Liver (tissue), 8 donors: ENCODE measurements at regions not wholly inside any gene's neighbourhood (a gene's known extent, or its start where the extent isn't known, plus 50 kb on each side); places are given as distances from the start of the nearest gene placed in this dataset.

Experiments used
- DNase-seq: peaks from one replicate; pipeline ENCODE4 v3.0.0-alpha.2; 2017; ENCODE audit warnings: low spot score
- H3K27ac ChIP-seq, 2 donors: one replicate each; pipeline ENCODE4 v1.7.0; 2013; ENCODE audit warnings: inconsistent platforms in 2 of 2, low read length in 2 of 2, control low read depth in 1 of 2, low read depth in 1 of 2, mild to moderate bottlenecking in 1 of 2
- H3K27me3 ChIP-seq, 4 donors: one replicate each; pipeline versions ENCODE4 v1.6.1 to v1.7.0; 2013; ENCODE audit warnings: low read length in 3 of 4, inconsistent platforms in 1 of 4, mild to moderate bottlenecking in 1 of 4, moderate library complexity in 1 of 4; ENCODE audit not compliant: control insufficient read depth in 4 of 4, insufficient read depth in 4 of 4
- H3K36me3 ChIP-seq, 4 donors: one replicate each; pipeline versions ENCODE4 v1.6.1 to v1.7.0; 2013; ENCODE audit warnings: low read length in 3 of 4, mild to moderate bottlenecking in 3 of 4, low read depth in 1 of 4, moderate library complexity in 1 of 4; ENCODE audit not compliant: control insufficient read depth in 4 of 4, insufficient read depth in 3 of 4
- H3K4me1 ChIP-seq, 4 donors: one replicate each; pipeline versions ENCODE4 v1.6.1 to v1.7.0; 2013; ENCODE audit warnings: low read length in 3 of 4, mild to moderate bottlenecking in 3 of 4, moderate library complexity in 1 of 4; ENCODE audit not compliant: control insufficient read depth in 4 of 4, insufficient read depth in 4 of 4
- H3K4me3 ChIP-seq, 3 donors: one replicate each; pipeline versions ENCODE4 v1.6.1 to v1.7.0; 2013; ENCODE audit warnings: low read length in 3 of 3, control low read depth in 1 of 3, low read depth in 1 of 3, mild to moderate bottlenecking in 1 of 3
- H3K9ac ChIP-seq, 2 donors: one replicate each; pipeline ENCODE4 v1.7.0; 2013; ENCODE audit warnings: low read length in 2 of 2, mild to moderate bottlenecking in 2 of 2, moderate library complexity in 2 of 2, control low read depth in 1 of 2, low read depth in 1 of 2
- H3K9me3 ChIP-seq, 4 donors: one replicate each; pipeline versions ENCODE4 v1.6.1 to v1.7.0; 2013; ENCODE audit warnings: low read length in 3 of 4; ENCODE audit not compliant: control insufficient read depth in 4 of 4
- EGR1 ChIP-seq, 2 donors: IDR thresholded peaks; 2 replicates each; pipeline ENCODE4 v1.6.1; 2016 to 2018; ENCODE audit warnings: antibody characterized with exemption in 2 of 2, low read depth in 2 of 2
- FOXA1 ChIP-seq: IDR thresholded peaks from 2 replicates; pipeline ENCODE4 v1.6.1; 2016; ENCODE audit warnings: antibody characterized with exemption
- FOXA2 ChIP-seq: IDR thresholded peaks from 2 replicates; pipeline ENCODE4 v1.6.1; 2016; ENCODE audit warnings: antibody characterized with exemption
- GABPA ChIP-seq, 2 donors: IDR thresholded peaks in 1 of 2; conservative IDR thresholded peaks in 1 of 2; 2 replicates each; pipeline ENCODE4 v1.6.1; 2016; ENCODE audit warnings: antibody characterized with exemption in 2 of 2, mild to moderate bottlenecking in 1 of 2, moderate library complexity in 1 of 2
- HNF4G ChIP-seq: IDR thresholded peaks from 2 replicates; pipeline ENCODE4 v1.6.1; 2016; ENCODE audit warnings: antibody characterized with exemption
- JUND ChIP-seq, 2 donors: IDR thresholded peaks; 2 replicates each; pipeline ENCODE4 v1.6.1; 2016; ENCODE audit warnings: antibody characterized with exemption in 2 of 2
- MAX ChIP-seq: IDR thresholded peaks from 2 replicates; pipeline ENCODE4 v1.6.1; 2016; ENCODE audit warnings: antibody characterized with exemption
- NR2F2 ChIP-seq: IDR thresholded peaks from 2 replicates; pipeline ENCODE4 v1.6.1; 2016; ENCODE audit warnings: antibody characterized with exemption
- RAD21 ChIP-seq, 2 donors: IDR thresholded peaks; 2 replicates each; pipeline ENCODE4 v1.6.1; 2016; ENCODE audit warnings: antibody characterized with exemption in 2 of 2, mild to moderate bottlenecking in 2 of 2
- SP1 ChIP-seq: IDR thresholded peaks from 2 replicates; pipeline ENCODE4 v1.6.1; 2018; ENCODE audit warnings: antibody characterized with exemption, mild to moderate bottlenecking
- TAF1 ChIP-seq: conservative IDR thresholded peaks from 2 replicates; pipeline ENCODE4 v1.6.1; 2016; ENCODE audit warnings: antibody characterized with exemption, mild to moderate bottlenecking
- YY1 ChIP-seq: IDR thresholded peaks from 2 replicates; pipeline ENCODE4 v1.6.1; 2016; ENCODE audit warnings: antibody characterized with exemption, mild to moderate bottlenecking
- WGBS: extraction: QIAGEN DNeasy Blood & Tissue Kit; methylation state at CpG from one replicate; pipeline ENCODE4 v1.1.7; 2013; 5-methylcytosine and 5-hydroxymethylcytosine counted together
- TF ChIP-seq, protein P1 (sequence below): fragments of 150-350 bp; IDR thresholded peaks from 2 replicates; pipeline ENCODE4 v1.5.1; 2017; ENCODE audit warnings: improper control_type of control experiment, low read depth, low read length; ENCODE audit not compliant: missing input control
- TF ChIP-seq, protein P2 (sequence below): IDR thresholded peaks from 2 replicates; pipeline ENCODE4 v1.6.1; 2016; ENCODE audit warnings: antibody characterized with exemption, mild to moderate bottlenecking
- TF ChIP-seq, protein P3 (sequence below): IDR thresholded peaks from 2 replicates; pipeline ENCODE4 v1.6.1; 2016; ENCODE audit warnings: antibody characterized with exemption
- donor health status: healthy.
- donor health status: healthy.
- donor health status: healthy.
- donor health status: healthy.
- donor health status: healthy.

DNA sequence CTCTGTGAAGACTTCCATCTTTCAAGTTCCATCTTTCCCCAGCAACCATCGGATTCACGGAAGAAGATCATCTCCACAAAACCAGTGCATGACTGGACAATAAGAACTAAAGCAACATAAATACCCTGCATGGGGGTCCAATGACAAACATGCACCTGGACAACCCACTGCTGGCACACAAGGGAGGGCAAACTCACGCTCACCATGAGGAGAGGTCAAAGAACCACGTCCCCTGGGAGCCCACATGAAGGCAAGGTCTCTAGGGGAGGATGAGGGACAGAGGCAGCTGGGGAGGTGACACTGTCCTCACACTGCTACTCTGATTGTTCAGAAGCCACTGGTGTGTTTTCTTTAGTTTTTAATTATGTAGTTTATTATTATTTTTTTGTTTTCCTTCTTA is 190.8 kb downstream of the MED10 start:
- Histone ChIP-seq H3K27ac (no peak overlapping the region), H3K36me3 (no peaks in the 10 kb centered on the region), H3K9me3 (no peaks in the 10 kb centered on the region), H3K4me3 (no peak overlapping the region), H3K4me1 (no peaks in the 10 kb centered on the region), H3K9ac (no peak overlapping the region), H3K27me3 (no peaks in the 10 kb centered on the region)
- TF ChIP-seq FOXA1 (no peak), GABPA (IDR thresholded peaks at IDR 0.05 in 1 of 2, conservative IDR thresholded peaks at IDR 0.05 in 1 of 2) (no peak), EGR1 (IDR thresholded peaks at IDR 0.05; ENCODE audit: low read depth in 2 of 2) (no peak), JUND (IDR thresholded peaks at IDR 0.05) (no peak), TAF1 (no peak)
- TF ChIP-seq, protein P1, sequence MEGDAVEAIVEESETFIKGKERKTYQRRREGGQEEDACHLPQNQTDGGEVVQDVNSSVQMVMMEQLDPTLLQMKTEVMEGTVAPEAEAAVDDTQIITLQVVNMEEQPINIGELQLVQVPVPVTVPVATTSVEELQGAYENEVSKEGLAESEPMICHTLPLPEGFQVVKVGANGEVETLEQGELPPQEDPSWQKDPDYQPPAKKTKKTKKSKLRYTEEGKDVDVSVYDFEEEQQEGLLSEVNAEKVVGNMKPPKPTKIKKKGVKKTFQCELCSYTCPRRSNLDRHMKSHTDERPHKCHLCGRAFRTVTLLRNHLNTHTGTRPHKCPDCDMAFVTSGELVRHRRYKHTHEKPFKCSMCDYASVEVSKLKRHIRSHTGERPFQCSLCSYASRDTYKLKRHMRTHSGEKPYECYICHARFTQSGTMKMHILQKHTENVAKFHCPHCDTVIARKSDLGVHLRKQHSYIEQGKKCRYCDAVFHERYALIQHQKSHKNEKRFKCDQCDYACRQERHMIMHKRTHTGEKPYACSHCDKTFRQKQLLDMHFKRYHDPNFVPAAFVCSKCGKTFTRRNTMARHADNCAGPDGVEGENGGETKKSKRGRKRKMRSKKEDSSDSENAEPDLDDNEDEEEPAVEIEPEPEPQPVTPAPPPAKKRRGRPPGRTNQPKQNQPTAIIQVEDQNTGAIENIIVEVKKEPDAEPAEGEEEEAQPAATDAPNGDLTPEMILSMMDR = no peak
- 73% methylated on average over 4 of the region's 4 CpGs for WGBS
- no peak for DNase-seq

DNA sequence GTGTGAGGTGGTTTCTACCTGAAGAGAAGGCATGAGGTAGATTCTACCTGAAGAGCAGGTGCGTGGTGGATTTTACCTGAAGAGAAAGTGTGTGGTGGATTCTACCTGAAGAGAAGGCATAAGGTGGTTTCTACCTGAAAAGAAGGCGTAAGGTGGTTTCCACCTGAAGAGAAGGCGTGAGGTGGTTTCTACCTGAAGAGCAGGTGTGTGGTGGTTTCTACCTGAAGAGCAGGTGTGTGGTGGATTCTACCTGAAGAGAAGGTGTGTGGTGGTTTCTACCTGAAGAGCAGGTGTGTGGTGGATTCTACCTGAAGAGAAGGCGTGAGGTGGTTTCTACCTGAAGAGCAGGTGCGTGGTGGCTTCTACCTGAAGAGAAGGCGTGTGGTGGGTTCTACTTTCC is 192.8 kb downstream of the MED10 start:
- no peak for TF ChIP-seq NR2F2
- TF ChIP-seq RAD21 (IDR thresholded peaks at IDR 0.05) = no peak
- TF ChIP-seq YY1 = no peak
- no peak for TF ChIP-seq SP1
- no peak for TF ChIP-seq FOXA1
- TF ChIP-seq TAF1 = no peak
- no peak for TF ChIP-seq FOXA2
- no peak for TF ChIP-seq JUND (IDR thresholded peaks at IDR 0.05)
- no peak for TF ChIP-seq HNF4G
- TF ChIP-seq, protein P2, sequence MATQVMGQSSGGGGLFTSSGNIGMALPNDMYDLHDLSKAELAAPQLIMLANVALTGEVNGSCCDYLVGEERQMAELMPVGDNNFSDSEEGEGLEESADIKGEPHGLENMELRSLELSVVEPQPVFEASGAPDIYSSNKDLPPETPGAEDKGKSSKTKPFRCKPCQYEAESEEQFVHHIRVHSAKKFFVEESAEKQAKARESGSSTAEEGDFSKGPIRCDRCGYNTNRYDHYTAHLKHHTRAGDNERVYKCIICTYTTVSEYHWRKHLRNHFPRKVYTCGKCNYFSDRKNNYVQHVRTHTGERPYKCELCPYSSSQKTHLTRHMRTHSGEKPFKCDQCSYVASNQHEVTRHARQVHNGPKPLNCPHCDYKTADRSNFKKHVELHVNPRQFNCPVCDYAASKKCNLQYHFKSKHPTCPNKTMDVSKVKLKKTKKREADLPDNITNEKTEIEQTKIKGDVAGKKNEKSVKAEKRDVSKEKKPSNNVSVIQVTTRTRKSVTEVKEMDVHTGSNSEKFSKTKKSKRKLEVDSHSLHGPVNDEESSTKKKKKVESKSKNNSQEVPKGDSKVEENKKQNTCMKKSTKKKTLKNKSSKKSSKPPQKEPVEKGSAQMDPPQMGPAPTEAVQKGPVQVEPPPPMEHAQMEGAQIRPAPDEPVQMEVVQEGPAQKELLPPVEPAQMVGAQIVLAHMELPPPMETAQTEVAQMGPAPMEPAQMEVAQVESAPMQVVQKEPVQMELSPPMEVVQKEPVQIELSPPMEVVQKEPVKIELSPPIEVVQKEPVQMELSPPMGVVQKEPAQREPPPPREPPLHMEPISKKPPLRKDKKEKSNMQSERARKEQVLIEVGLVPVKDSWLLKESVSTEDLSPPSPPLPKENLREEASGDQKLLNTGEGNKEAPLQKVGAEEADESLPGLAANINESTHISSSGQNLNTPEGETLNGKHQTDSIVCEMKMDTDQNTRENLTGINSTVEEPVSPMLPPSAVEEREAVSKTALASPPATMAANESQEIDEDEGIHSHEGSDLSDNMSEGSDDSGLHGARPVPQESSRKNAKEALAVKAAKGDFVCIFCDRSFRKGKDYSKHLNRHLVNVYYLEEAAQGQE = no peak
- no peak for TF ChIP-seq MAX
- TF ChIP-seq, protein P3, sequence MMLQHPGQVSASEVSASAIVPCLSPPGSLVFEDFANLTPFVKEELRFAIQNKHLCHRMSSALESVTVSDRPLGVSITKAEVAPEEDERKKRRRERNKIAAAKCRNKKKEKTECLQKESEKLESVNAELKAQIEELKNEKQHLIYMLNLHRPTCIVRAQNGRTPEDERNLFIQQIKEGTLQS = no peak
- TF ChIP-seq, protein P1 = no peak
- Histone ChIP-seq H3K36me3 (no peaks in the 10 kb centered on the region), H3K9me3 (no peaks in the 10 kb centered on the region), H3K9ac (no peak overlapping the region), H3K4me3 (no peak overlapping the region), H3K4me1 (no peaks in the 10 kb centered on the region), H3K27me3 (no peaks in the 10 kb centered on the region), H3K27ac (no peak overlapping the region)
- DNase-seq = no peak
- 96% methylated on average over 6 of the region's 6 CpGs for WGBS
